ENCODE measurements at regions not wholly inside any gene's neighbourhood (a gene's known extent, or its start where the extent isn't known, plus 50 kb on each side); places are given as distances from the start of the nearest gene placed in this dataset.
"Not testable (repeated sequence)": the region's sequence is repeated elsewhere in the genome, so short reads cannot be mapped to it uniquely, and the experiment has no call there.

DNA sequence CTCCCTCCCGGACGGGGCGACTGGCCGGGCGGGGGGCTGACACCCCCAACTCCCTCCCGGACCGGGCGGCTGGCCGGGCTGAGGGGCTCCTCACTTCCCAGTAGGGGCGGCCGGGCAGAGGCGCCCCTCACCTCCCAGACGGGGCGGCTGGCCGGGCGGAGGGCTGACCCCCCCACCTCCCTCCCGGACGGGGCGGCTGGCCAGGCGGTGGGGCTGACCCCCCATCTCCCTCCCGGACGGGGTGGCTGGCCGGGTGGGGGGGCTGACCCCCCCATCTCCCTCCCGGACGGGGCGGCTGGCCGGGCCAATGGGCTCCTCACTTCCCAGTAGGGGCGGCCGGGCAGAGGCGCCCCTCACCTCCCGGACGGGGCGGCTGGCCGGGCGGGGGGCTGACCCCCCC is 502.0 kb upstream of the ALG10B start:
- peaks cover 51% of the 10 kb centered on the region for H3K9me3 Mint-ChIP-seq
- H3K27me3 Mint-ChIP-seq (ENCODE audit: low read depth); H3K4me3 Mint-ChIP-seq; H3K4me1 Mint-ChIP-seq (ENCODE audit: low read depth); H3K27ac Mint-ChIP-seq; H3K36me3 Mint-ChIP-seq (ENCODE audit: low read depth): not testable (repeated sequence)

All from T-helper 1 cell treated with Interleukin-12 subunit alpha and Interleukin-12 subunit beta and Interleukin-4 antibody, amounts not matched to agents 30 μg/mL and 1 μg/mL, for 36 hours (primary cell).